ENCODE measurements at regions not wholly inside any gene's neighbourhood (a gene's known extent, or its start where the extent isn't known, plus 50 kb on each side); places are given as distances from the start of the nearest gene placed in this dataset.

GRCh38 chr6:14447240-14447639, 329.7 kb downstream of the CD83 start:
- TF ChIP-seq FOXP2 (optimal IDR thresholded peaks at IDR 0.05; ENCODE audit: borderline replicate concordance, extremely low read depth, extremely low read length, insufficient read depth) (no peak), POLR2AphosphoS5 (IDR thresholded peaks at IDR 0.05; ENCODE audit: low read depth, low read length) (no peak), TAF1 (IDR thresholded peaks at IDR 0.05; ENCODE audit: borderline replicate concordance, insufficient read depth, low read length) (no peak), REST (IDR thresholded peaks at IDR 0.05; ENCODE audit: insufficient read depth in 1 of 2, low read depth in 2 of 2, low read length in 2 of 2) (no peak), SIN3A (IDR thresholded peaks at IDR 0.05; ENCODE audit: borderline replicate concordance, insufficient read depth, low read length) (no peak)

DNA sequence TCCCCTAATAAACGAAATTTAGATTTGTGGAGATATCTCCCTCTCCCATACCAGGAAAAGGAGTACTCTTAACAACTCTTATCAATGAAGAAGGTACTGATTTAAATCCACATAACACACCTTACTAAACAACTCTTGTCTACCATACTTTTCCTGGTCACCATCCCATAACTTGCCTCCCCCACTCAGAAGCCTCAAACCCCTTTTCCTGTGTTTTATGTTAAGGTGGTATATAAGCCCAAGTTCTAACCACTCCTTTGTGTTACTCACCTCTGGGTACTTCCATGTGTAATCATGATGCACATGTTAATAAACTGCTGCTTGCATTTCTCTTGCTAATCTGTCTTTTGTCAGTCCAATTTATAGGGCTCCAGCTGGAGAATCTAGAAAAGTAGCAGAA, 330.7 kb downstream of the CD83 start:
- no peak for TF ChIP-seq SIN3A (IDR thresholded peaks at IDR 0.05; ENCODE audit: borderline replicate concordance, insufficient read depth, low read length)
- TF ChIP-seq FOXP2 (optimal IDR thresholded peaks at IDR 0.05; ENCODE audit: borderline replicate concordance, extremely low read depth, extremely low read length, insufficient read depth) = no peak
- TF ChIP-seq POLR2AphosphoS5 (IDR thresholded peaks at IDR 0.05; ENCODE audit: low read depth, low read length) = no peak
- no peak for TF ChIP-seq REST (IDR thresholded peaks at IDR 0.05; ENCODE audit: insufficient read depth in 1 of 2, low read depth in 2 of 2, low read length in 2 of 2)
- TF ChIP-seq TAF1 (IDR thresholded peaks at IDR 0.05; ENCODE audit: borderline replicate concordance, insufficient read depth, low read length) = no peak

DNA sequence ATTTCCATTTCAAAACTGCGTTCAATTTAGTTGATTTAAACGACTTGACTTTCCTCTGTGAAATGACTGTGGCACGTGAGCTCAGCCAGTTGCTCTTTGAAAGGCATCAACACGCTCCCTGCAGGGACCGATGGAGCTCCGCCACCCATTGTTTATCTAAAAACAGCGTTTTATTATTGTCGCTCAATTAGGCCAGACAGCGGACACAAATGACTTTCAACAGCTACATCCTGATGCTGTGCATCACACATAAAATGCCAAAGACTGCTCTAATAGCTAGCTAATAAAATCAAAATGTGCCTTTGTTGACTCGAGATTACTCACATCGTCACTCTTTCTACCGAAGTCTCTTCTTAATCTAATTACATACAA, 332.5 kb downstream of the CD83 start:
- TF ChIP-seq FOXP2 (optimal IDR thresholded peaks at IDR 0.05; ENCODE audit: borderline replicate concordance, extremely low read depth, extremely low read length, insufficient read depth) (no peak), POLR2AphosphoS5 (IDR thresholded peaks at IDR 0.05; ENCODE audit: low read depth, low read length) (no peak), REST (IDR thresholded peaks at IDR 0.05; ENCODE audit: insufficient read depth in 1 of 2, low read depth in 2 of 2, low read length in 2 of 2) (no peak), SIN3A (IDR thresholded peaks at IDR 0.05; ENCODE audit: borderline replicate concordance, insufficient read depth, low read length) (no peak), TAF1 (IDR thresholded peaks at IDR 0.05; ENCODE audit: borderline replicate concordance, insufficient read depth, low read length) (no peak)

- TF ChIP-seq FOXP2 (optimal IDR thresholded peaks at IDR 0.05; ENCODE audit: borderline replicate concordance, extremely low read depth, extremely low read length, insufficient read depth) = no peak
- TF ChIP-seq REST (IDR thresholded peaks at IDR 0.05; ENCODE audit: insufficient read depth in 1 of 2, low read depth in 2 of 2, low read length in 2 of 2) = no peak
- TF ChIP-seq SIN3A (IDR thresholded peaks at IDR 0.05; ENCODE audit: borderline replicate concordance, insufficient read depth, low read length) = no peak
- no peak for TF ChIP-seq TAF1 (IDR thresholded peaks at IDR 0.05; ENCODE audit: borderline replicate concordance, insufficient read depth, low read length)
- TF ChIP-seq POLR2AphosphoS5 (IDR thresholded peaks at IDR 0.05; ENCODE audit: low read depth, low read length) = no peak
These were observed 333.0 kb downstream of the CD83 start for GRCh38 chr6:14450578-14450977.
